H1 (cell line): ENCODE measurements at regions not wholly inside any gene's neighbourhood (a gene's known extent, or its start where the extent isn't known, plus 50 kb on each side); places are given as distances from the start of the nearest gene placed in this dataset.

Experiments used
- CTCF ChIA-PET: fragments of 300-600 bp; sonication (Branson Sonifier 250); formaldehyde crosslinking; loops from one replicate; lab custom pipeline; 2021; ENCODE audit not compliant: partially characterized antibody; lab: Charles Lee
- POLR2A ChIA-PET: fragments of 300-600 bp; sonication (Branson Sonifier 250); formaldehyde crosslinking; loops from one replicate; lab custom pipeline; 2021; ENCODE audit warnings: inconsistent platforms; ENCODE audit not compliant: partially characterized antibody; lab: Charles Lee
- DNase-seq, 2 experiments: peaks; one replicate each; pipeline versions ENCODE4 v3.0.0 to v3.0.0-alpha.2; 2010 to 2022; ENCODE audit warnings: low spot score in 2 of 2, low read depth in 1 of 2, mixed read lengths in 1 of 2
- FAIRE-seq: peaks from 2 replicates; lab custom pipeline; 2011; peaks lifted over from hg19 to GRCh38; lab: Jason Lieb, UNC
- H2AFZ ChIP-seq: 2 replicates; pipeline ENCODE4 v1.8.1; 2012; ENCODE audit warnings: low read length, inconsistent platforms
- H2AK5ac ChIP-seq: 2 replicates; pipeline ENCODE4 v1.6.1; 2013; ENCODE audit warnings: low read depth, low read length
- H2BK120ac ChIP-seq: replicated peaks from 2 replicates; pipeline ENCODE3; 2013; ENCODE audit warnings: low read depth, low read length, inconsistent platforms
- H2BK12ac ChIP-seq: 2 replicates; pipeline ENCODE4 v1.6.1; 2013; ENCODE audit warnings: low read depth, low read length
- H2BK15ac ChIP-seq: 2 replicates; pipeline ENCODE4 v1.6.1; 2013; ENCODE audit warnings: low read length
- H2BK20ac ChIP-seq: 2 replicates; pipeline ENCODE4 v1.6.1; 2013; ENCODE audit warnings: low read length
- H2BK5ac ChIP-seq: 2 replicates; pipeline ENCODE4 v1.6.1; 2013; ENCODE audit warnings: low read depth, low read length
- H3K14ac ChIP-seq: 2 replicates; pipeline ENCODE4 v1.6.1; 2013; ENCODE audit warnings: inconsistent platforms; ENCODE audit not compliant: insufficient read length
- H3K18ac ChIP-seq: 2 replicates; pipeline ENCODE4 v1.6.1; 2013; ENCODE audit warnings: low read length; ENCODE audit errors: extremely low read depth
- H3K23ac ChIP-seq: 2 replicates; pipeline ENCODE4 v1.6.1; 2013; ENCODE audit warnings: inconsistent platforms; ENCODE audit not compliant: insufficient read length
- H3K23me2 ChIP-seq: 2 replicates; pipeline ENCODE4 v1.6.1; 2013; ENCODE audit warnings: low read depth, low read length
- H3K27ac ChIP-seq: 2 replicates; pipeline ENCODE4 v1.6.1; 2011; ENCODE audit warnings: low read depth, low read length, inconsistent platforms
- H3K27me3 ChIP-seq, 4 experiments: replicated peaks in 1 of 4; 1 replicate in 1 of 4; 2 replicates in 3 of 4; pipeline versions ENCODE4 v1.6.1 to v1.8.1; 2011 to 2013; ENCODE audit warnings: low read length in 3 of 4, mild to moderate bottlenecking in 3 of 4, inconsistent platforms in 2 of 4, mixed read lengths in 2 of 4, moderate library complexity in 1 of 4; ENCODE audit not compliant: control insufficient read depth in 3 of 4, insufficient read depth in 3 of 4; ENCODE audit errors: extremely low read depth in 1 of 4
- H3K36me3 ChIP-seq, 4 experiments: 2 replicates each; pipeline versions ENCODE4 v1.6.1 to v1.8.1; 2011 to 2013; ENCODE audit warnings: mild to moderate bottlenecking in 4 of 4, low read length in 3 of 4, moderate library complexity in 2 of 4, control low read depth in 1 of 4, inconsistent platforms in 1 of 4; ENCODE audit not compliant: insufficient read depth in 4 of 4, control insufficient read depth in 2 of 4
- H3K4ac ChIP-seq: replicated peaks from 2 replicates; pipeline ENCODE3; 2013; ENCODE audit warnings: low read length, low read depth, mixed read lengths, inconsistent platforms; ENCODE audit not compliant: insufficient read length
- H3K4me1 ChIP-seq, 4 experiments: replicated peaks in 1 of 4; 1 replicate in 1 of 4; 2 replicates in 3 of 4; pipeline versions ENCODE4 v1.6.1 to v1.8.1; 2011 to 2013; ENCODE audit warnings: low read length in 3 of 4, inconsistent platforms in 2 of 4, mixed read lengths in 1 of 4; ENCODE audit not compliant: insufficient read depth in 4 of 4, control insufficient read depth in 3 of 4
- H3K4me2 ChIP-seq, 2 experiments: 2 replicates each; pipeline versions ENCODE4 v1.6.1 to v1.8.1; 2011 to 2013; ENCODE audit warnings: low read depth in 2 of 2, low read length in 2 of 2, control low read depth in 1 of 2, inconsistent platforms in 1 of 2, mild to moderate bottlenecking in 1 of 2; ENCODE audit not compliant: insufficient read depth in 1 of 2
- H3K4me3 ChIP-seq, 4 experiments: fragments of 200-600, 300-600 bp in 1 of 4; sonication (generic), shearing (Covaris generic), sonication (Bioruptor Twin) in 1 of 4; 2 replicates each; pipeline versions ENCODE4 v1.5.1 to v1.8.1; 2011 to 2016; ENCODE audit warnings: low read length in 4 of 4, low read depth in 3 of 4, control low read depth in 2 of 4, inconsistent platforms in 2 of 4, mild to moderate bottlenecking in 2 of 4, mixed read lengths in 1 of 4, moderate library complexity in 1 of 4; ENCODE audit not compliant: insufficient read depth in 2 of 4; ENCODE audit errors: extremely low read depth in 1 of 4
- H3K56ac ChIP-seq: replicated peaks from 2 replicates; pipeline ENCODE3; 2013; ENCODE audit warnings: low read depth, mild to moderate bottlenecking, mixed read lengths, low read length, inconsistent platforms; ENCODE audit not compliant: insufficient read length
- H3K79me1 ChIP-seq: 2 replicates; pipeline ENCODE4 v1.6.1; 2013; ENCODE audit warnings: low read depth, low read length, control low read depth
- H3K79me2 ChIP-seq, 2 experiments: 2 replicates each; pipeline versions ENCODE4 v1.6.1 to v1.8.1; 2012 to 2013; ENCODE audit warnings: low read length in 2 of 2, mild to moderate bottlenecking in 2 of 2, inconsistent platforms in 1 of 2; ENCODE audit not compliant: insufficient read depth in 2 of 2, control insufficient read depth in 1 of 2
- H3K9ac ChIP-seq, 4 experiments: replicated peaks in 1 of 4; 1 replicate in 1 of 4; 2 replicates in 3 of 4; pipeline versions ENCODE4 v1.6.1 to v1.8.1; 2011 to 2013; ENCODE audit warnings: low read depth in 3 of 4, low read length in 3 of 4, control low read depth in 2 of 4, mild to moderate bottlenecking in 2 of 4, moderate library complexity in 2 of 4, inconsistent platforms in 1 of 4; ENCODE audit errors: extremely low read depth in 1 of 4
- H3K9me3 ChIP-seq, 2 experiments: 2 replicates each; pipeline versions ENCODE4 v1.6.1 to v1.8.1; 2012 to 2013; ENCODE audit warnings: mild to moderate bottlenecking in 2 of 2, moderate library complexity in 2 of 2, control low read depth in 1 of 2, inconsistent platforms in 1 of 2, low read depth in 1 of 2, low read length in 1 of 2, mixed read lengths in 1 of 2; ENCODE audit not compliant: insufficient read depth in 2 of 2
- H4K20me1 ChIP-seq, 2 experiments: replicated peaks in 1 of 2; 2 replicates each; pipeline versions ENCODE3 to v1.8.1; 2011 to 2013; ENCODE audit warnings: inconsistent platforms in 2 of 2, low read length in 2 of 2, mild to moderate bottlenecking in 1 of 2; ENCODE audit not compliant: insufficient read depth in 2 of 2, control insufficient read depth in 1 of 2
- H4K5ac ChIP-seq: 2 replicates; pipeline ENCODE4 v1.6.1; 2013; ENCODE audit warnings: low read length, low read depth, mixed read lengths, inconsistent platforms; ENCODE audit not compliant: insufficient read length
- H4K8ac ChIP-seq: 2 replicates; pipeline ENCODE4 v1.8.0; 2013; ENCODE audit warnings: mild to moderate bottlenecking, moderate library complexity, low read length, inconsistent platforms; ENCODE audit not compliant: insufficient read depth; ENCODE audit errors: extremely low read depth
- H4K91ac ChIP-seq: replicated peaks from 2 replicates; pipeline ENCODE3; 2013; ENCODE audit warnings: low read length, mixed read lengths, inconsistent platforms; ENCODE audit not compliant: insufficient read length
- CREB1 ChIP-seq: IDR thresholded peaks from 2 replicates; pipeline ENCODE4 v1.6.1; 2012; ENCODE audit warnings: inconsistent platforms
- FOSL1 ChIP-seq: IDR thresholded peaks from 2 replicates; pipeline ENCODE4 v1.6.1; 2011; ENCODE audit warnings: mild to moderate bottlenecking, low read depth, low read length, moderate library complexity; ENCODE audit not compliant: insufficient read depth
- GABPA ChIP-seq: IDR thresholded peaks from 2 replicates; pipeline ENCODE4 v1.6.1; 2011; ENCODE audit warnings: mild to moderate bottlenecking, low read length, moderate library complexity, borderline replicate concordance; ENCODE audit not compliant: insufficient read depth
- JUND ChIP-seq: IDR thresholded peaks from 2 replicates; pipeline ENCODE4 v1.6.1; 2011; ENCODE audit warnings: mild to moderate bottlenecking, improper control_type of control experiment, low read length
- NANOG ChIP-seq: IDR thresholded peaks from 2 replicates; pipeline ENCODE4 v1.6.1; 2011; ENCODE audit warnings: low read length, low read depth, mild to moderate bottlenecking, inconsistent platforms; ENCODE audit not compliant: insufficient read depth, poor library complexity, severe bottlenecking
- NRF1 ChIP-seq: IDR thresholded peaks from 2 replicates; pipeline ENCODE4 v1.6.1; 2011; ENCODE audit warnings: mild to moderate bottlenecking, low read depth, low read length, improper control_type of control experiment
- PHF8 ChIP-seq: fragments of 200-600 bp; sonication (generic); conservative IDR thresholded peaks from 2 replicates; pipeline ENCODE4 v1.7.1; 2012; ENCODE audit warnings: low read depth, mild to moderate bottlenecking, inconsistent platforms, low read length, moderate library complexity
- POU5F1 ChIP-seq: IDR thresholded peaks from 2 replicates; pipeline ENCODE4 v1.6.1; 2011; ENCODE audit warnings: low read depth, mild to moderate bottlenecking, low read length, moderate library complexity
- SIN3A ChIP-seq, 2 experiments: IDR thresholded peaks in 1 of 2; conservative IDR thresholded peaks in 1 of 2; 2 replicates each; pipeline ENCODE4 v1.6.1; 2011 to 2012; ENCODE audit warnings: low read length in 2 of 2, improper control_type of control experiment in 1 of 2, low read depth in 1 of 2, mild to moderate bottlenecking in 1 of 2
- SP2 ChIP-seq: IDR thresholded peaks from 2 replicates; pipeline ENCODE4 v1.6.1; 2012; ENCODE audit warnings: mild to moderate bottlenecking, low read length, inconsistent platforms
- SUZ12 ChIP-seq: fragments of 200-600 bp; sonication (generic); IDR thresholded peaks from 2 replicates; pipeline ENCODE4 v1.6.1; 2012; ENCODE audit warnings: mild to moderate bottlenecking, inconsistent platforms, low read length, moderate library complexity, mixed read lengths
- WGBS, 2 experiments: shearing (Covaris generic) in 1 of 2; methylation state at CpG; one replicate each; pipeline versions ENCODE4 v1.1.6 to v1.1.7; 2013 to 2015; ENCODE audit warnings: low lambda C conversion rate in 2 of 2, mixed read lengths in 2 of 2, inconsistent platforms in 1 of 2, low coverage in 1 of 2, missing lambda C conversion rate in 1 of 2; ENCODE audit not compliant: insufficient replicate concordance in 2 of 2, insufficient coverage in 1 of 2, insufficient read length in 1 of 2; ENCODE audit errors: extremely low coverage in 1 of 2, missing lambda C conversion rate in 1 of 2; 5-methylcytosine and 5-hydroxymethylcytosine counted together
- TF ChIP-seq, protein P1 (sequence below): IDR thresholded peaks from 2 replicates; pipeline ENCODE4 v1.6.1; 2011; ENCODE audit warnings: low read depth, mild to moderate bottlenecking, low read length; ENCODE audit not compliant: insufficient read depth
- TF ChIP-seq, protein P2 (sequence below): IDR thresholded peaks from 2 replicates; pipeline ENCODE4 v1.6.1; 2012; ENCODE audit warnings: low read length, inconsistent platforms

DNA sequence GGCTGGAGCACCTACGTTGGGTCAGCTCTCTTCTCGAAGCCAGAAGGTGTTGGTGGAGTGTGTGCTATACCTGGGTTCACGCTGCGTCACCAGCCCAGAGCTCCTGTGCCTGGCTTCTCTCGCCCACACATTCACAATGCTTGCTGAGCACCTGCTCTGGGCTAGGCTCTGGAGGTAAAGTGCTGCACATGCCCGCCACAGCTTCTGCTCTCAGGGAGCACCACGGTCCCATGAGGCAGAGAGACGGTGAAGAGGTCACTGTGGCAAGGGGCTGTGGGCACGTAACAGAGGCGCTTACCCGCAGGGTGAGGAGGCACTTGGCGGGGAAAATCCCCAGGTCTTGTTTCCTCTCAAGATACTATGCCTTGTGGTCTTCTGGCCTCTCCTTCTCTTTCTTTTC, 174.2 kb downstream of the TEX29 start:
- no peaks in the 10 kb centered on the region for H3K27me3 ChIP-seq
- FAIRE-seq: no peak
- TF ChIP-seq SP2 (no peak), SUZ12 (no peak), CREB1 (no peak), NRF1 (no peak), GABPA (no peak), JUND (no peak), SIN3A (conservative IDR thresholded peaks at IDR 0.05 in 1 of 2, IDR thresholded peaks at IDR 0.05 in 1 of 2; ENCODE audit: low read depth in 1 of 2, low read length in 2 of 2) (no peak), PHF8 (no peak), NANOG (no peak), FOSL1 (no peak), POU5F1 (no peak)
- TF ChIP-seq, protein P1, sequence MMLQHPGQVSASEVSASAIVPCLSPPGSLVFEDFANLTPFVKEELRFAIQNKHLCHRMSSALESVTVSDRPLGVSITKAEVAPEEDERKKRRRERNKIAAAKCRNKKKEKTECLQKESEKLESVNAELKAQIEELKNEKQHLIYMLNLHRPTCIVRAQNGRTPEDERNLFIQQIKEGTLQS: no peak
- TF ChIP-seq, protein P2, sequence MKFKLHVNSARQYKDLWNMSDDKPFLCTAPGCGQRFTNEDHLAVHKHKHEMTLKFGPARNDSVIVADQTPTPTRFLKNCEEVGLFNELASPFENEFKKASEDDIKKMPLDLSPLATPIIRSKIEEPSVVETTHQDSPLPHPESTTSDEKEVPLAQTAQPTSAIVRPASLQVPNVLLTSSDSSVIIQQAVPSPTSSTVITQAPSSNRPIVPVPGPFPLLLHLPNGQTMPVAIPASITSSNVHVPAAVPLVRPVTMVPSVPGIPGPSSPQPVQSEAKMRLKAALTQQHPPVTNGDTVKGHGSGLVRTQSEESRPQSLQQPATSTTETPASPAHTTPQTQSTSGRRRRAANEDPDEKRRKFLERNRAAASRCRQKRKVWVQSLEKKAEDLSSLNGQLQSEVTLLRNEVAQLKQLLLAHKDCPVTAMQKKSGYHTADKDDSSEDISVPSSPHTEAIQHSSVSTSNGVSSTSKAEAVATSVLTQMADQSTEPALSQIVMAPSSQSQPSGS: no peak

More for the DNA sequence above, 174.2 kb downstream of the TEX29 start:
- ChIA-PET CTCF (interaction anchor here (1.0 to 4.3 kb wide), 3 partner anchors 10 to 66 kb away, joined by 3 to 35 read pairs (median 10); no protein-coding TSS in a partner anchor), POLR2A (no interaction called here)
- H3K9ac ChIP-seq: no peak overlapping the region
- no peak overlapping the region for H2BK15ac ChIP-seq
- no peak overlapping the region for H3K14ac ChIP-seq
- H3K23me2 ChIP-seq: no peaks in the 10 kb centered on the region
- no peak overlapping the region for H3K4ac ChIP-seq
- H2BK12ac ChIP-seq: no peak overlapping the region
- no peak overlapping the region for H3K18ac ChIP-seq
- no peak overlapping the region for H3K23ac ChIP-seq
- no peak overlapping the region for H3K56ac ChIP-seq
- no peak overlapping the region for H3K4me2 ChIP-seq
- DNase-seq: no peak
- H4K8ac ChIP-seq: no peak overlapping the region
- no peak overlapping the region for H3K27ac ChIP-seq
- H3K9me3 ChIP-seq: no peaks in the 10 kb centered on the region
- H3K36me3 ChIP-seq: no peaks in the 10 kb centered on the region
- no peaks in the 10 kb centered on the region for H3K79me1 ChIP-seq
- H2BK20ac ChIP-seq: no peak overlapping the region
- H4K5ac ChIP-seq: no peak overlapping the region
- no peak overlapping the region for H2AFZ ChIP-seq
- no peaks in the 10 kb centered on the region for H3K4me1 ChIP-seq
- no peaks in the 10 kb centered on the region for H4K20me1 ChIP-seq
- no peak overlapping the region for H3K4me3 ChIP-seq
- no peaks in the 10 kb centered on the region for H3K79me2 ChIP-seq
- H2BK5ac ChIP-seq: no peak overlapping the region
- H4K91ac ChIP-seq: no peak overlapping the region
- WGBS, 2 experiments: 88% methylated on average over 11 of the region's 12 CpGs; no CpG with 5 or more reads in 1 of the 2 experiments
- H2BK120ac ChIP-seq: no peak overlapping the region
- no peak overlapping the region for H2AK5ac ChIP-seq
